ENCODE measurements at regions not wholly inside any gene's neighbourhood (a gene's known extent, or its start where the extent isn't known, plus 50 kb on each side); places are given as distances from the start of the nearest gene placed in this dataset.

- TF ChIP-seq, protein P1, sequence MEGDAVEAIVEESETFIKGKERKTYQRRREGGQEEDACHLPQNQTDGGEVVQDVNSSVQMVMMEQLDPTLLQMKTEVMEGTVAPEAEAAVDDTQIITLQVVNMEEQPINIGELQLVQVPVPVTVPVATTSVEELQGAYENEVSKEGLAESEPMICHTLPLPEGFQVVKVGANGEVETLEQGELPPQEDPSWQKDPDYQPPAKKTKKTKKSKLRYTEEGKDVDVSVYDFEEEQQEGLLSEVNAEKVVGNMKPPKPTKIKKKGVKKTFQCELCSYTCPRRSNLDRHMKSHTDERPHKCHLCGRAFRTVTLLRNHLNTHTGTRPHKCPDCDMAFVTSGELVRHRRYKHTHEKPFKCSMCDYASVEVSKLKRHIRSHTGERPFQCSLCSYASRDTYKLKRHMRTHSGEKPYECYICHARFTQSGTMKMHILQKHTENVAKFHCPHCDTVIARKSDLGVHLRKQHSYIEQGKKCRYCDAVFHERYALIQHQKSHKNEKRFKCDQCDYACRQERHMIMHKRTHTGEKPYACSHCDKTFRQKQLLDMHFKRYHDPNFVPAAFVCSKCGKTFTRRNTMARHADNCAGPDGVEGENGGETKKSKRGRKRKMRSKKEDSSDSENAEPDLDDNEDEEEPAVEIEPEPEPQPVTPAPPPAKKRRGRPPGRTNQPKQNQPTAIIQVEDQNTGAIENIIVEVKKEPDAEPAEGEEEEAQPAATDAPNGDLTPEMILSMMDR (IDR thresholded peaks at IDR 0.05), result no peak
- no peak for TF ChIP-seq POLR2AphosphoS5 (IDR thresholded peaks at IDR 0.05)
Observed at GRCh38 chr10:113422371-113422770, 130.5 kb upstream of the HABP2 start.
